ENCODE measurements at regions not wholly inside any gene's neighbourhood (a gene's known extent, or its start where the extent isn't known, plus 50 kb on each side); places are given as distances from the start of the nearest gene placed in this dataset.
"Not testable (repeated sequence)": the region's sequence is repeated elsewhere in the genome, so short reads cannot be mapped to it uniquely, and the experiment has no call there.

DNA sequence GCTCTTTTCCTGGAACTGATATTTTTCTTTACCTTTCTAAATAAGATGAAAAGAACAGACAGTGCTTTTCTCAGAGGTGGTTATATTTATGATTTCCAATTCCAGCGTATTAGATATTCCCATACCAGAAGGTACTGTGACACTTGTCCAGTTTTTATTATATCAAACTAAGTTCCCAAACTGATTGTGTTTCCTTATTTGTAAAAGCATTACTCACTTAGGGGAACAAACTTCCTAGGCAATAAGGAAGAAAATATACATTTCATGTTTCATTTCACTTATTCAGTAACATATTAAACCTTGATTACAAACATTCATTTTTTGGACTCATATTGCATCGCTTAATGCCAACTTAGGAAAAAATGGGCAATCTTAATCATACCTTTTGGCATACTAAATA lies 1480.0 kb upstream of the NUDT12 start:
- intact Hi-C loops (cut with micrococcal nuclease) = no loop called here
- DNase-seq (no peak), ATAC-seq (ENCODE audit: low read depth) (no peak)
- ChIA-PET POLR2A (no interaction called here), CTCF (no interaction called here)
- Mint-ChIP-seq H3K4me1 (no peaks in the 10 kb centered on the region), H3K4me3 (no peak overlapping the region), H3K27me3 (no peaks in the 10 kb centered on the region), H3K9me3 (peaks cover 5% of the 10 kb centered on the region), H3K27ac (no peak overlapping the region), H3K36me3 (ENCODE audit: low read depth) (no peaks in the 10 kb centered on the region)
- TF ChIP-seq, protein P1, sequence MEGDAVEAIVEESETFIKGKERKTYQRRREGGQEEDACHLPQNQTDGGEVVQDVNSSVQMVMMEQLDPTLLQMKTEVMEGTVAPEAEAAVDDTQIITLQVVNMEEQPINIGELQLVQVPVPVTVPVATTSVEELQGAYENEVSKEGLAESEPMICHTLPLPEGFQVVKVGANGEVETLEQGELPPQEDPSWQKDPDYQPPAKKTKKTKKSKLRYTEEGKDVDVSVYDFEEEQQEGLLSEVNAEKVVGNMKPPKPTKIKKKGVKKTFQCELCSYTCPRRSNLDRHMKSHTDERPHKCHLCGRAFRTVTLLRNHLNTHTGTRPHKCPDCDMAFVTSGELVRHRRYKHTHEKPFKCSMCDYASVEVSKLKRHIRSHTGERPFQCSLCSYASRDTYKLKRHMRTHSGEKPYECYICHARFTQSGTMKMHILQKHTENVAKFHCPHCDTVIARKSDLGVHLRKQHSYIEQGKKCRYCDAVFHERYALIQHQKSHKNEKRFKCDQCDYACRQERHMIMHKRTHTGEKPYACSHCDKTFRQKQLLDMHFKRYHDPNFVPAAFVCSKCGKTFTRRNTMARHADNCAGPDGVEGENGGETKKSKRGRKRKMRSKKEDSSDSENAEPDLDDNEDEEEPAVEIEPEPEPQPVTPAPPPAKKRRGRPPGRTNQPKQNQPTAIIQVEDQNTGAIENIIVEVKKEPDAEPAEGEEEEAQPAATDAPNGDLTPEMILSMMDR (IDR thresholded peaks at IDR 0.05) = no peak

- H3K27ac Mint-ChIP-seq; H3K27me3 Mint-ChIP-seq; H3K36me3 Mint-ChIP-seq (ENCODE audit: low read depth); intact Hi-C loops (cut with micrococcal nuclease); ATAC-seq (ENCODE audit: low read depth); POLR2A ChIA-PET; H3K4me1 Mint-ChIP-seq; CTCF ChIA-PET; H3K4me3 Mint-ChIP-seq; DNase-seq: not testable (repeated sequence)
- peaks cover 13% of the 10 kb centered on the region for H3K9me3 Mint-ChIP-seq
Observed at GRCh38 chr5:105036814-105037213, 1474.2 kb upstream of the NUDT12 start.

GRCh38 chr5:105034401-105034763 lies 1471.8 kb upstream of the NUDT12 start:
- intact Hi-C loops (cut with micrococcal nuclease) = no loop called here
- TF ChIP-seq, protein P1 (IDR thresholded peaks at IDR 0.05) = no peak
- Mint-ChIP-seq H3K9me3 (peaks cover 13% of the 10 kb centered on the region), H3K27ac (no peak overlapping the region), H3K36me3 (ENCODE audit: low read depth) (no peaks in the 10 kb centered on the region), H3K4me3 (no peak overlapping the region), H3K4me1 (no peaks in the 10 kb centered on the region), H3K27me3 (no peaks in the 10 kb centered on the region)
- POLR2A ChIA-PET = no interaction called here
- DNase-seq (no peak), ATAC-seq (ENCODE audit: low read depth) (no peak)
- CTCF ChIA-PET = no interaction called here

DNA sequence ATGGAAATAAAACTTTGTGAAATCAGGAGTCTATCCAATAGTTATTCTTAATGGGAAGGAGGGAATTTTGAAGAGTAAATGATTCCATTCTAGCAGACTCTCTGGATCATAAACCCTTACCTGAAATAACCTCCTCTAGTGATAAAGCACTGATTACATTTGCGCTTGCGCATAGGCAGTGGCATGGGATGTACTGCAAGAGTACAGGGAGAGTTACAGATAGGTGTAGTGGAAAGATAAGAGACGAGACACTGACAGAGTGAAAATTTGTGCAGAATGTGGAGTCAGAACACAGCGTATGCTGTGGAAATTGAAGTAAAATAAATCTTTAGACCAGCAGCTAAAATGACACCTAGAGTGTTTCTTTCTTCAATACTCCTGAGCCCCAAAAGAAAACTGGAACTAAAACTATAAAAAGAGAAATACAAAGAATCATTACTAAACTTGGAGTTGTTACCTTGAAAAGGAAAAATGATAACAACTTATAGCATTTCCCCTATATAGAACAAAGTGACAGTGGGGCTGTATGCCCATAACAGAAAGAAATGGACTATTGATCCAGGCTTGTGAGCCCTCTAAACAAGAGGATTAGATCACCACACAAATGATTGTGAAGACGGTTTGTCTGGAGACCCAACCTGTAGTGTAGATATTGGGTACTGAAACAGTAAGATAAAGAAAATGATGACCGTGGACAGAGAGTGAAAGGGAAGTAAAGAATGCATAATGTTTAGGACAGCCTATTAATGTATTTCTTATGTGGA lies 1471.2 kb upstream of the NUDT12 start:
- Mint-ChIP-seq H3K36me3 (ENCODE audit: low read depth) (no peaks in the 10 kb centered on the region), H3K27me3 (no peaks in the 10 kb centered on the region), H3K27ac (no peak overlapping the region), H3K4me1 (no peaks in the 10 kb centered on the region), H3K9me3 (peaks cover 10% of the 10 kb centered on the region), H3K4me3 (no peak overlapping the region)
- intact Hi-C loops (cut with micrococcal nuclease) = no loop called here
- TF ChIP-seq, protein P1 (IDR thresholded peaks at IDR 0.05) = no peak
- CTCF ChIA-PET = no interaction called here
- ATAC-seq (ENCODE audit: low read depth) (no peak), DNase-seq (no peak)
- POLR2A ChIA-PET = no interaction called here

- ATAC-seq (ENCODE audit: low read depth) = no peak
- Mint-ChIP-seq H3K36me3 (ENCODE audit: low read depth) (no peaks in the 10 kb centered on the region), H3K4me3 (no peak overlapping the region), H3K27me3 (no peaks in the 10 kb centered on the region), H3K9me3 (peaks cover 10% of the 10 kb centered on the region), H3K27ac (no peak overlapping the region), H3K4me1 (no peaks in the 10 kb centered on the region)
- TF ChIP-seq, protein P1 (IDR thresholded peaks at IDR 0.05) = no peak
- intact Hi-C loops (cut with micrococcal nuclease) = no loop called here
- ChIA-PET POLR2A (no interaction called here), CTCF (no interaction called here)
- DNase-seq = no peak
Observed at GRCh38 chr5:105032917-105033316, 1470.3 kb upstream of the NUDT12 start.

DNA sequence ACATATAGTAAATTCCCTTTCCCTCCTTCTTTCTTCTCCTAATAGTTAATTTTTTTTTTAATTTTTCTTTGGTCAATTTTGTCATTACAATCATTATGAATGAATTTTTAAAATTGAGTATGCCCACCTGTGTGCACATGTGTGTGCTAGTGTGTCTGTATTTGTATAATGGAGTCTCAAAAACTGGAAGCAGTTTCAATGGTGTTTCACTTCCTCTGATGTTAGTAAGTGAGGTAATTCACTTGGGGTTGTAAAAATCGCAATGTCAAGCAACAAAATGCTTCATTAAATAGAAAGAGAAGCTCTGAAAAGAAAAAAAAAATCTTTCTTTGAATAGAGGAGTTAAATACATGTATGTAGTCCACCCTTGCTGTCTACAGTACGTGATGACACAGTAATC lies 1467.6 kb upstream of the NUDT12 start:
- ATAC-seq (ENCODE audit: low read depth) (no peak), DNase-seq (no peak)
- ChIA-PET CTCF (interaction anchor here (0.7 kb wide), 1 partner anchor 1751 kb away, joined by 3 read pairs; no protein-coding TSS in a partner anchor), POLR2A (no interaction called here)
- Mint-ChIP-seq H3K27ac (no peak overlapping the region), H3K36me3 (ENCODE audit: low read depth) (no peaks in the 10 kb centered on the region), H3K4me3 (no peak overlapping the region), H3K27me3 (no peaks in the 10 kb centered on the region), H3K4me1 (no peaks in the 10 kb centered on the region), H3K9me3 (peaks cover 5% of the 10 kb centered on the region)
- TF ChIP-seq, protein P1 (IDR thresholded peaks at IDR 0.05) = no peak
- intact Hi-C loops (cut with micrococcal nuclease) = no loop called here

Measured in activated B cell treated with CpG ODN at 0.5 μM for 24 hours (primary cell).